ENCODE measurements at regions not wholly inside any gene's neighbourhood (a gene's known extent, or its start where the extent isn't known, plus 50 kb on each side); places are given as distances from the start of the nearest gene placed in this dataset.

DNA sequence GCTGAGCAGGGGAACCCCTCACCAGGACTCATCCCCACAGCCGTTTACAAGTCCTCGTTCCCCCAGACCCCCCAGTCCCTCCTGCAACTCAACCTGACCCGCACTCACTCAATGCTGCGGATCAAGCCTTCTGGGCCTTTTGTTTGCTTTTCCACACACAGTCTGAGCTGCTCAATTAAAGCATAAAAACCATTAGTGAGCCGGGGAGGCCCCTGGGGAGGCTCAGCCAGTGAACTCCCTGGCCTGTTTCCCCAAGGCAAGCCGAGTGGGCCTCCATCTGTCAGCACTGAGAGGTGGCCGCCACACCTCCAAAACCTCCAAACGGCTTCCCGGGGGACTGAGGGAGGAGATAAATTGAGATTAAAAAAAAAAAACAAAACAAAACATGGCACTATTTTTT lies 158.5 kb downstream of the SHOX start:
- TF ChIP-seq, protein P1, sequence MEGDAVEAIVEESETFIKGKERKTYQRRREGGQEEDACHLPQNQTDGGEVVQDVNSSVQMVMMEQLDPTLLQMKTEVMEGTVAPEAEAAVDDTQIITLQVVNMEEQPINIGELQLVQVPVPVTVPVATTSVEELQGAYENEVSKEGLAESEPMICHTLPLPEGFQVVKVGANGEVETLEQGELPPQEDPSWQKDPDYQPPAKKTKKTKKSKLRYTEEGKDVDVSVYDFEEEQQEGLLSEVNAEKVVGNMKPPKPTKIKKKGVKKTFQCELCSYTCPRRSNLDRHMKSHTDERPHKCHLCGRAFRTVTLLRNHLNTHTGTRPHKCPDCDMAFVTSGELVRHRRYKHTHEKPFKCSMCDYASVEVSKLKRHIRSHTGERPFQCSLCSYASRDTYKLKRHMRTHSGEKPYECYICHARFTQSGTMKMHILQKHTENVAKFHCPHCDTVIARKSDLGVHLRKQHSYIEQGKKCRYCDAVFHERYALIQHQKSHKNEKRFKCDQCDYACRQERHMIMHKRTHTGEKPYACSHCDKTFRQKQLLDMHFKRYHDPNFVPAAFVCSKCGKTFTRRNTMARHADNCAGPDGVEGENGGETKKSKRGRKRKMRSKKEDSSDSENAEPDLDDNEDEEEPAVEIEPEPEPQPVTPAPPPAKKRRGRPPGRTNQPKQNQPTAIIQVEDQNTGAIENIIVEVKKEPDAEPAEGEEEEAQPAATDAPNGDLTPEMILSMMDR (conservative IDR thresholded peaks at IDR 0.05; ENCODE audit: low read depth, low read length), result no peak
- TF ChIP-seq EZH2 (IDR thresholded peaks at IDR 0.05; ENCODE audit: borderline replicate concordance, low read depth, low read length, poor library complexity, severe bottlenecking), result no peak

Measured in A673 (cell line).